HEK293 (cell line): ENCODE measurements at regions not wholly inside any gene's neighbourhood (a gene's known extent, or its start where the extent isn't known, plus 50 kb on each side); places are given as distances from the start of the nearest gene placed in this dataset.

Experiments
- ZNF2 ChIP-seq: fragments of 450-650 bp; formaldehyde crosslinking; IDR thresholded peaks from 2 replicates; pipeline ENCODE4 v1.5.1; 2016; ENCODE audit warnings: missing biosample characterization, missing genetic modification characterization
- TF ChIP-seq, protein P1 (sequence below): fragments of 450-650 bp; formaldehyde crosslinking; IDR thresholded peaks from 2 replicates; pipeline ENCODE4 v1.5.1; 2016; ENCODE audit warnings: missing biosample characterization, missing genetic modification characterization

- TF ChIP-seq ZNF2 (tag by site-specific recombination) = no peak
- TF ChIP-seq, protein P1, sequence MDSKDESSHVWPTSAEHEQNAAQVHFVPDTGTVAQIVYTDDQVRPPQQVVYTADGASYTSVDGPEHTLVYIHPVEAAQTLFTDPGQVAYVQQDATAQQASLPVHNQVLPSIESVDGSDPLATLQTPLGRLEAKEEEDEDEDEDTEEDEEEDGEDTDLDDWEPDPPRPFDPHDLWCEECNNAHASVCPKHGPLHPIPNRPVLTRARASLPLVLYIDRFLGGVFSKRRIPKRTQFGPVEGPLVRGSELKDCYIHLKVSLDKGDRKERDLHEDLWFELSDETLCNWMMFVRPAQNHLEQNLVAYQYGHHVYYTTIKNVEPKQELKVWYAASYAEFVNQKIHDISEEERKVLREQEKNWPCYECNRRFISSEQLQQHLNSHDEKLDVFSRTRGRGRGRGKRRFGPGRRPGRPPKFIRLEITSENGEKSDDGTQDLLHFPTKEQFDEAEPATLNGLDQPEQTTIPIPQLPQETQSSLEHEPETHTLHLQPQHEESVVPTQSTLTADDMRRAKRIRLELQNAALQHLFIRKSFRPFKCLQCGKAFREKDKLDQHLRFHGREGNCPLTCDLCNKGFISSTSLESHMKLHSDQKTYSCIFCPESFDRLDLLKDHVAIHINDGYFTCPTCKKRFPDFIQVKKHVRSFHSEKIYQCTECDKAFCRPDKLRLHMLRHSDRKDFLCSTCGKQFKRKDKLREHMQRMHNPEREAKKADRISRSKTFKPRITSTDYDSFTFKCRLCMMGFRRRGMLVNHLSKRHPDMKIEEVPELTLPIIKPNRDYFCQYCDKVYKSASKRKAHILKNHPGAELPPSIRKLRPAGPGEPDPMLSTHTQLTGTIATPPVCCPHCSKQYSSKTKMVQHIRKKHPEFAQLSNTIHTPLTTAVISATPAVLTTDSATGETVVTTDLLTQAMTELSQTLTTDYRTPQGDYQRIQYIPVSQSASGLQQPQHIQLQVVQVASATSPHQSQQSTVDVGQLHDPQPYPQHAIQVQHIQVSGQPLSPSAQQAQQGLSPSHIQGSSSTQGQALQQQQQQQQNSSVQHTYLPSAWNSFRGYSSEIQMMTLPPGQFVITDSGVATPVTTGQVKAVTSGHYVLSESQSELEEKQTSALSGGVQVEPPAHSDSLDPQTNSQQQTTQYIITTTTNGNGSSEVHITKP = no peak
These were observed 151.5 kb upstream of the PDE1C start for GRCh38 chr7:32221736-32222135.
